Lower leg skin (tissue), 4 donors: ENCODE measurements at regions not wholly inside any gene's neighbourhood (a gene's known extent, or its start where the extent isn't known, plus 50 kb on each side); places are given as distances from the start of the nearest gene placed in this dataset.
"Not testable (repeated sequence)": the region's sequence is repeated elsewhere in the genome, so short reads cannot be mapped to it uniquely, and the experiment has no call there.

Experiments
- DNase-seq, 2 donors: peaks; one replicate each; pipeline ENCODE4 v3.0.0-alpha.2; 2019; ENCODE audit warnings: low spot score in 2 of 2
- H3K4me3 ChIP-seq: fragments of 200-600 bp; sonication (generic); 2 replicates; pipeline ENCODE4 v1.5.1; 2017; ENCODE audit warnings: mild to moderate bottlenecking, low read depth; ENCODE audit not compliant: poor library complexity, severe bottlenecking
- POLR2A ChIP-seq, 2 donors: fragments of 450-650 bp; IDR thresholded peaks; one replicate each; pipeline ENCODE4 v1.6.1; 2016 to 2017; ENCODE audit warnings: antibody characterized with exemption in 2 of 2, mild to moderate bottlenecking in 1 of 2, moderate library complexity in 1 of 2
- WGBS, 2 donors: methylation state at CpG; one replicate each; pipeline ENCODE4 v1.1.5; 2018; 5-methylcytosine and 5-hydroxymethylcytosine counted together
- intact Hi-C: fragments of 100-400 bp; cut with DNase I; formaldehyde crosslinking; loops from one replicate; pipeline ENCODE4 v1.15.0; 2023; ENCODE audit warnings: low total_unique reads
- TF ChIP-seq, protein P1 (sequence below), 3 donors: fragments of 450-650 bp; IDR thresholded peaks; one replicate each; pipeline ENCODE4 v1.5.1; 2016; ENCODE audit warnings: antibody characterized with exemption in 3 of 3, mild to moderate bottlenecking in 3 of 3, moderate library complexity in 2 of 3

DNA sequence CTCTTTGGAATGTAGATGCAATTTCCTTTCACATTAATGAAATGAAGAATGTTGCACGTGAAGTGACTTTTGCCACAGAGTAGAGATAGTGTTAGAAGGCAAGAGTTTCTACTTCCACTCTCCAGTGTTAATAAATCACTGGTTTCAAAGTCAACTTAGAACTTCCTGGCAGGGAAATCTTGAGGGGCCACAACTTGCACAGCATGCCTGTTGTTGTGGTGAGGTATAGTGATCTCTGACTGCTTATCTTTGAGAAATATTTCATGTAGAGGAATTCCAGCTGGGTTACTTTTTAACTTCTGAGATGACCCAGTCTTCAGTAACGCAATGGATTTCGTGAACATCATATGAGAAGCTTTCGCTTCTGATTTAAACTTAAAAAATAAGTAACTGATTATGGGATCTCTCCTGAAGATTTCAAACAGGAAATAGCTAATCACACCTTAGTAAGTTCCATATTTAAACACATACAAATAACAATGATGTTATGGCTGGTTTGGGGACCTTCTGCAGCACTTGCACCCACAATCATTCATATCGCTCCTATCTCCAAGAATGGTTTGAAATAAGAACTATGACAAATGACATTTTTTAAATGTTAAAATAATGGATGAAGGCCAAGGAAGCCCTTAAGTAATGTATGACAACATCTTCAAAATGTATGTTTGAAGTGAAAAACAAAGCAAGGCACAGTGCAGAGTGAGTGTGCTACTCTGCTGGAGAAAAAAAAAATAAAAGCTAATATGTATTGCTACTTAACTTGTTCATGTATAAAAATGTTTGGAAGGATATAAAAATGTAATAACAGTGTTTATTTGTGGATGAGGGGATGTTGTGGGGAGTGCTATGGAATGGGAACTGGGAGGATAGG lies 726.5 kb upstream of the NECTIN3 start:
- no peak for DNase-seq
- 65 to 71% methylated on average over 5 of the region's 5 CpGs for WGBS, 2 donors
- TF ChIP-seq, protein P1, sequence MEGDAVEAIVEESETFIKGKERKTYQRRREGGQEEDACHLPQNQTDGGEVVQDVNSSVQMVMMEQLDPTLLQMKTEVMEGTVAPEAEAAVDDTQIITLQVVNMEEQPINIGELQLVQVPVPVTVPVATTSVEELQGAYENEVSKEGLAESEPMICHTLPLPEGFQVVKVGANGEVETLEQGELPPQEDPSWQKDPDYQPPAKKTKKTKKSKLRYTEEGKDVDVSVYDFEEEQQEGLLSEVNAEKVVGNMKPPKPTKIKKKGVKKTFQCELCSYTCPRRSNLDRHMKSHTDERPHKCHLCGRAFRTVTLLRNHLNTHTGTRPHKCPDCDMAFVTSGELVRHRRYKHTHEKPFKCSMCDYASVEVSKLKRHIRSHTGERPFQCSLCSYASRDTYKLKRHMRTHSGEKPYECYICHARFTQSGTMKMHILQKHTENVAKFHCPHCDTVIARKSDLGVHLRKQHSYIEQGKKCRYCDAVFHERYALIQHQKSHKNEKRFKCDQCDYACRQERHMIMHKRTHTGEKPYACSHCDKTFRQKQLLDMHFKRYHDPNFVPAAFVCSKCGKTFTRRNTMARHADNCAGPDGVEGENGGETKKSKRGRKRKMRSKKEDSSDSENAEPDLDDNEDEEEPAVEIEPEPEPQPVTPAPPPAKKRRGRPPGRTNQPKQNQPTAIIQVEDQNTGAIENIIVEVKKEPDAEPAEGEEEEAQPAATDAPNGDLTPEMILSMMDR (IDR thresholded peaks at IDR 0.05) = no peak
- no peak for TF ChIP-seq POLR2A (IDR thresholded peaks at IDR 0.05)
- no peak overlapping the region for H3K4me3 ChIP-seq
- intact Hi-C loops = no loop called here

DNA sequence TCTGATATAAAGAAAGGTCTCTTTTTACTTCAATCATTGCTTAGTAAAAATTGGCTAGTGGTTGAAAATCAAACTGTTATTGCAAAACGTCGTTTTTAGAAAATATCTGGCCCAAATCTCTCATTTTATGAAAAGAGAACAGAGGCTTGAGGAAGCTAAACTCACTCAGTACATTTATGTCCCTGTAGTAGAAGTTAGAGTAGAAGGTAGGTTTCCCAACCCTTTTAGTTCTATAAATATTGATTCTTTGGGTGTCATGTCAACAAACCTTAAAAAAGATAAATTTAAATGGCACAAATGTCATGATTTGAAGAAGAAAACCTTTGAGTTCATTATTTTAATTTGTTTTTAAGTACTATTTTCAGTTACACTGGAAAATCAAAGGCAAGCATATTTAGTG lies 722.3 kb upstream of the NECTIN3 start:
- H3K4me3 ChIP-seq = no peak overlapping the region
- WGBS, 2 donors = 80 to 84% methylated on average over 2 of the region's 2 CpGs
- intact Hi-C loops = no loop called here
- no peak for DNase-seq
- no peak for TF ChIP-seq POLR2A (IDR thresholded peaks at IDR 0.05)
- TF ChIP-seq, protein P1 (IDR thresholded peaks at IDR 0.05) = no peak

DNA sequence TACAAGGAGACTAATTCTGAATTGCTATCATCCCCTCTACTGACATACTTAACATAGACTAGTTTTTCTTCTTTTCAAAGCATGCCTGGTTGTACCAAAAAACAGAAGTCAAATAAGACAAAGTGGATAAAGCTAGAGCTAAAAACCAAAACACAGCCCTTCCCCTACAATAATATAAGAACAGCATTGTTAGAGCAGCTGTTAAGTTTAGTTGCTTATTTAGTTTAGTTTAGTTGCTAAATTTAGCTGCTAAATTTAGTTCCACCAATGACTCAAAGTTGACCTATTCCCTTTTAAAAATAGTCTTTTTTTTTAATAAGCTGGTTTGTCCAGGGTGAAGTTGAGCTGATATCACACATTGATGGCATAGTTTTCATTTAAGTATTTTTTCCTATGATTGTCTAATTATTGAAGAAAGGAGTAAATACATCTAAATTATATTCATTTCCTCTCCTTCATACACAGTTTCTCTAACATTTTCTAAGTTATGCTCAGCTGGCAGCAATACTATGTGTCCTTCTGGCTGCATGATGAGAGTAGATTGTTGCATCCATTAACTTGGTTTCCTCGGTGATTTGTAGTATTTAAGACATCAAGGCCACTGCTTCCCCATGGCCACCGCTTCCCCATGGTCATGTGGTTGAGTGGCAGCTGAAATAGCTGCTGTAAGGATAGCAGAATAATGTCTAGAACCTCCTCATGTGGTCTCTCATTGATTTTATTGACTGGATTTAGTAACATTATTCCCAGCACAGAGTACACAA lies 718.6 kb upstream of the NECTIN3 start:
- intact Hi-C loops = no loop called here

DNA sequence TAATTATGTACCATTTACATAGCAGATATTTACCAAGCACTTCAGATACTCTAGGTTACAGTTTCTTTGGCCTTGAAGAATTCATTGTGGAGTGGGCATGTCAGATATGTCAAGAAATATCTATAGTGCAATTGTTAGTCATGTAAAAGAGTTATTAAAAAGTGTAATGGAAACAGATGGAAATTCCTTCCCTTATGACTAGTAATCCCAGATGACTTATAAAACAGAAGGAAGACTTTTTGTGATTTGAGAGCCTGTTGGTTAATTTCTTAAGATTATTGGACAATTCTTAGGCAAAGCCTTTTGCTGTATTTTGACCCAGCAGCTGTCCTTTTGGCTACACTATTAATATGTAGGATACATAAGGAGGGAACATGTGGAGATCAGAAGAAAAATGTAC lies 708.9 kb upstream of the NECTIN3 start:
- TF ChIP-seq, protein P1 (IDR thresholded peaks at IDR 0.05) = no peak
- no peak for TF ChIP-seq POLR2A (IDR thresholded peaks at IDR 0.05)
- intact Hi-C loops = no loop called here
- no peak overlapping the region for H3K4me3 ChIP-seq
- DNase-seq = no peak

More for the DNA sequence above, 718.6 kb upstream of the NECTIN3 start:
- H3K4me3 ChIP-seq = no peak overlapping the region
- DNase-seq = no peak
- TF ChIP-seq, protein P1 (IDR thresholded peaks at IDR 0.05) = no peak
- TF ChIP-seq POLR2A (IDR thresholded peaks at IDR 0.05) = no peak
- WGBS, 2 donors = 76 to 81% methylated on average over 2 of the region's 2 CpGs

- WGBS, 2 donors = 88 to 89% methylated on average over 13 of the region's 13 CpGs
- H3K4me3 ChIP-seq, intact Hi-C loops, DNase-seq: not testable (repeated sequence)
These were observed 704.3 kb upstream of the NECTIN3 start for GRCh38 chr3:110367289-110367688.

- TF ChIP-seq POLR2A (IDR thresholded peaks at IDR 0.05) = no peak
- TF ChIP-seq, protein P1 (IDR thresholded peaks at IDR 0.05) = no peak
- intact Hi-C loops = no loop called here
- WGBS, 2 donors = 73% methylated on average over 4 of the region's 4 CpGs
- H3K4me3 ChIP-seq = no peak overlapping the region
- no peak for DNase-seq
These were observed 695.7 kb upstream of the NECTIN3 start for GRCh38 chr3:110375751-110376518.
